HG03565 (cell line): ENCODE measurements at regions not wholly inside any gene's neighbourhood (a gene's known extent, or its start where the extent isn't known, plus 50 kb on each side); places are given as distances from the start of the nearest gene placed in this dataset.
"Not testable (repeated sequence)": the region's sequence is repeated elsewhere in the genome, so short reads cannot be mapped to it uniquely, and the experiment has no call there.

Experiments
- ATAC-seq: cut with Tn5 transposase; IDR thresholded peaks from one replicate; pipeline ENCODE4 v1.9.1; 2021; ENCODE audit warnings: mild to moderate bottlenecking, moderate library complexity; ENCODE audit not compliant: unreplicated experiment

DNA sequence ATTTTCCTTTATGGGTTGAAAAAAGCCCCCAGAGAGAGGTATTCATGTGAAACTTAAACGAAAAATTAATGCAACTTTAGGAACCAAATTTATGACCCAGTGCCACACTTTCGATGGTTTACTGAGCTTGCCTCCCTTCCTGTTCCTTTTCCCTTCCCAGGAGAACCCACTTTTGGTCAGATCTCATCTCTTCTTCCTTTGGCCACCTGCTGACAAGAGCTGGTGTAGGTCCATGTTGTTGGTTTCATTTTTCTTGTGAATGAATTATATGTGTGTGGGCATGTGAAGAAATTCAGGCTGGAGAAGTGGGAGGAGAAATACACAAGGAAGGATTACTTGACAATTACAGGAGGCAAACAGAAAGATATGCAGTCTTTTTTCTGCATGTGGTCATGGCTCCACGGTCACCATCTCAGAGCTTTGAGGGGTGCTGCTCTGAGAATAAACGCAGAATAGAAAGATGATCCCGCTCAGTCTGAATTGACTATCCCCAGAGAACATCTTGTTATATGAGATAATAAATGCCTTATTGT is 111.3 kb upstream of the TCF4 start:
- no peak for ATAC-seq

DNA sequence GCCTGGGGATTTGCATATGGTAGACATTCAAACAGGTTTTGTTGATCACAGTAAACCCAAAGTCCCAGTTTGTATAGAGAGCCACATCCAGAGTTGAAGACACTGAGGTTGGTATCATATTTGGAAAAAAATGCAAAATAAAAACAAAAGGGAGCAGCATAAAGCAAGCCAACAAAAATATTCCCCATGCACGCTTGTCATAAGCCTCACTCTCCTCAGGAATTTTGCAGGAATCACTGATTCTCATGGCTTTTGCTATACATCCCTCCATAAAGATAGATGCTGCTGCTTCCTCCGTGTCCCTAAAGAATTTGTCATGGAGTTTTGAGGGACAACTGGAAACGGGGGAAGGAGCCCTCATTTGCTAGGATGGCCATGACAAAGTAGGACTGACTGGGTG is 108.8 kb upstream of the TCF4 start:
- no peak for ATAC-seq

DNA sequence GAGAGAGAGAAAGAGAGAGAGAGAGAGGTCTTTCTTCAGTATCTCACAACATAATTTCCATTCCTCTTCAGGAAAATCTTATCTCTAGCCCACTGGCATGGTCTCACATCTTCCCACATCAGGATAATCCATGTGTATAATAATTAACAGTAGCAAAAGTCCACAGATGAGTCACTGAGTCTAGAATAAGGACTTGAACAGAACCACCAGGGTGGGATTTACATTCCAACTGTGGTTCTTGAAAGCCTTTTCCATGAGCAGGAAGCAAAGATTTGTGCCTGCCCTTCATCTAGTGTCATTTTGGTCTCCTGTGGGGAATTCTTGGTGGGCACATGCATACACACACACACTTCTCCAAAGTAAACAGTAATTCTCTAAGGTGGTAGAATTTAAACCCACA is 107.1 kb upstream of the TCF4 start:
- ATAC-seq: no peak

DNA sequence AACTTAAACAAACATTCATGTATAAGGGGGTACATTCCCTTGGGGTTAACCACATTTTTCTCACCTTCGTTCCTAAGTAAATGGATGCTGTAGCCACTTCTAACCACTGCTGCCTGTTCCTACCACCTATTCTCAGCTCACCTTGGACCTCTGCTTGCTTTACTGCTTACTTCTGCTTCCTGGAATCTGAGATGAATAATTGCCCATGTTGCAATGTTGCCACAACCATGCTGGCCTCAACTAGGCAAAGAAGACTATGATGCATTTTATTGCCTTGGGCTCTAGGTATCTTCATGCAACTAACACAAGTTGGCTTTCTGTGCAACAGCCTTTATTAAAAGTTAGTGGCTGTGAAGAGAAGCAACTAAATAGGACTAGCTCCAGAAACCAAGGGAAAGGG is 106.3 kb upstream of the TCF4 start:
- ATAC-seq: no peak

DNA sequence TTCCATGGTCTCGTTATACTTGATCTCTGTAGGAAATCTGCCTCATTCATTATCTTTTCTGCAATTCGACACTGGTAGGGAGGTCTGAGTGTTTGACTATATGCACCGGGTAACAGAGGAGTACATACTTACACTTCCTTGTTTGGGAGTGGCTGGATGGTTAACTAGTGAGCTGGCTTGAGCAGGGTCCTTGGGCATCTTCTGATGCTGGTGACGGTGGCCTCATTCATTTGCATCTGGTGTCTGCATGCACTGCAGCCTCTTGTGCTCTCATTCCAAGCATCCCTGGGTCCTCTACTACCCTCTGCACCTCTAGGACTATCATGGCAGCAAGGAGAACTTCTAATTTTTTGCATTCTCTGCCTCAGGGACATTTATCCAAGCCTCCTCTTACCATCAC is 100.0 kb upstream of the TCF4 start:
- ATAC-seq: no peak

GRCh38 chr18:55687106-55687505 is 99.1 kb upstream of the TCF4 start:
- no peak for ATAC-seq

DNA sequence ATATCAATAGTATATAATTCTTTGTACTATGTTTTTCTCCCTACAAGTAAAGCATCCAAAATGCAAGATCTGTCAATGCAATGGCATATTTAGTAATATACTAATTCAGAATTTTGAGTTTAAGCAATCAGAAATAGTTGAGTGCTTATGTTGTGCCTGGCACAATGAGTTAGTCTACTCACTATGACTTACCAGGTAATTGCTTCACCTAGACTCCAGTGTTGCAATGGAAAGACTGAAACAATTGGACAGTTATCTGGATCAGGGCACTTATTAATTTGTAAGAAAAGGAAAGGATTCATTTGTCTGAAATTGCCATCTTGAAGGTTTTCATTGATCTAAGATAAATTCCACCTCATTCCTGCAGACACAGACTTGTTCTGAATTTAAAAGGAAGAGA is 97.6 kb upstream of the TCF4 start:
- no peak for ATAC-seq

DNA sequence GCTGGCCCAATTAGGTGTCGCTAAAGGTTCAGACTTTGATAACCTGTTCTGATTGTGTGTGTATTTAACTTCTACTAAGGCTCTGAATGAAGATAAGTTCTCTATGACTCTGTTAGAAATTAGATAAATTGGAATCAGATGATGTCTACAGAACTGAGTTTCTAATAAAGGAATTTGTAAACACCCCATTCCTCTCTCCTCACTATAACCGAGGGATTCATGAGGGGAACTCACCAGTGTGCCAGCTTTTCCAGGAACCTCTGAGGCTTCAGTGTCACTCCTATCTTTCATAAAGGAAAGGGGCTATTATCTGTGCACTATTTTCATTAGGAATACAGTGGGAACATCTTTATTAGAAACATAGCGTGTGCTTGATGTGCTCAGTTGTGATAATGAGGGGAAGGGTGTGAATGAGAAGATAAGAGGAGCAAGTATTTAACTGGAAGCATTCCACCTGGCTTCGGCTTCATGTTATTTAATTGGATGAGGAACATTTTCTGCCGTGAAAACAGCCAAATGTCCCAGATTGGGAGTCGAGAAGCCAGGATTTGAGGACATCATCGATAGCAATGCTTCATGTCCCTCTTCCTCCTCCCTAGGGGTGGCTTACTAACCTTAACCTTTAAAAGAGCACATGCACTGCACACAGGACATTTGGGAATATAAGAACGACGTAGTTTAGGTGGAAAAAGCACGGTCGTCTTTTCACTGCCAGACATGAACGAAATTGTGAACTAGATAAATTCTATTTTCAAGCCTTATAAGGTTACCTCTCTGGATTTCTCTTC is 84.8 kb upstream of the TCF4 start:
- no peak for ATAC-seq

- no peak for ATAC-seq
Measured at GRCh38 chr18:55665506-55665905, 77.5 kb upstream of the TCF4 start.

GRCh38 chr18:55664758-55665400 is 76.9 kb upstream of the TCF4 start:
- ATAC-seq: not testable (repeated sequence)

GRCh38 chr18:55663891-55664290 is 75.9 kb upstream of the TCF4 start:
- ATAC-seq: no peak

- no peak for ATAC-seq
Measured at GRCh38 chr18:55658598-55658997, 70.6 kb upstream of the TCF4 start.

- ATAC-seq: no peak
Measured at GRCh38 chr18:55657572-55658331, 69.8 kb upstream of the TCF4 start.

DNA sequence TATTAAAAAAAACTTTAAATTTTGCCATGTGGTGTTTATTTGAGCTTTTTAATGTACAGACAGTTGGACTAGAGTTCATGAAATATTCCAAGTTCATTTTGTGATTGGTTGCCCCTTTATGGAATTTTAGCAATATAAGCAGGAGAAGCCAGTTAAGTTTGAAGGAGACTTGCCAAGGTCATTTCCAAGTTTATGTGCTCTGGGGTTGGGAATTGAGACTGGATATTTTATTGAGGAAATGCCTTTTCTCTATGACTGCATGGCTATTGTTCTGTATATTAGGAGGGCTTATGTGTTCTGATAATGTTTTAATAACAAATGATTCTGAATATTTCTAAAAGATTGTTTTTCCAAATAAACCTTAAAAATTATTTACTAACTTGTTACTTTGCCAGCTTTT is 67.0 kb upstream of the TCF4 start:
- ATAC-seq: no peak

DNA sequence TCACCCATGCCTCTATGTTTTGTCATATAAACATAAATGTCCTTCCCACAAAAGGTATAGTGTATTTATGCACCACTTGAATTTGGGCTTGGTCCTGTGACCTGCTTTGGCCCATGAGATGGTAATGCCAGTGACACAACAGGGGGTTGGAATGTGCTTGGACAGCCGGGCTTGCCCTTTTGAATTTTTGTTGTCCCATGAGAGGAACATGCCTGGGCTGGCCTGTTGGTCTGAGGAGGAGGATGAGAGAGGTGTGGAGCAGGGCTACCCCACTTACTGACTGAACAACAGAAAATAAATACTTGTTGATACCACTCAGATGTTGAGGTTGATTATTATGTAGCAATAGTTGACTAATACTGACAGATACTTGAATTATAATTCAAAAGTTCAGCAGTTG is 63.2 kb upstream of the TCF4 start:
- ATAC-seq: no peak

DNA sequence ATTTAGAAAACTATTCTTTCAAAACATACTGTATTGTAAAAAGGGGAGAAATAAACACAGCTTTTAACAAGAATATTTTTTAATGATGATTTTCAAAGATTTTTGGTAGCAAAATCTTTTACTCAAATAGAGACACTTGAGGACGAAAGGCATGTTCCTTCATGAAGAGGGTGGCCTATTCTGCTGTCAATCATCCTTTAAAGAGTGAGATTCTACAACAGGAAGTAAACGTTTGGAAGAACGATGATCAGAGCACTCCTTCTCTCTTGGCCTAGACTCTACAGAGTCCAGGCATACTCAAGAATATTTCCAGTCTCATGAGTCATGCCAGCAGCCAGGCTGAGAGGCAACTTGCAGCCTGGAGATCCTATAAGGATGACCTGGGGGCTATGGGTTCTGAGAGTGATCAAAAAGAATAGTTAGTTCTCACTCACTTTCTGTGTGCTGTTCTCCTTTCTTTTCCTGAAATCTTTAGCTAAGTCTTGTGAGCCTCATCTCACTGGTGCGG is 62.4 kb upstream of the TCF4 start:
- ATAC-seq: no peak

DNA sequence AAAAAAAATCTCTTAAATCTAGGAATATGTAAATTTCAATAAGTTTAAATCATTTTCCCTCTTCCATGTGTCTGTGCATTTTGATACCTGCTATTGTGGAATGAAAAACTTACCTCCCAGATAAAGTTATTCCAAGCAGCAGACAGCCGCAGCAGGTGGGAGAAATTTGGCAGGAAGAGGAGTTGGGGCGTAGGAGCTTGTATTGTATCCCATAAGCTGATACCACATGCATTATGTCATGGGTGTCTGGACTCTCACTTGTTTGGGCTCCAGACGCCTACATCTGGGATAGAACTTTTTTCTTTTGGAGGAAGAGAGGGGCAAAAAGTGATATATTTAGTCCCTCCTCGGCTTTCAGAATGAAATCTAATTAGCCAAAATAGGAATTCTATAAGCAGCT is 59.3 kb upstream of the TCF4 start:
- no peak for ATAC-seq

DNA sequence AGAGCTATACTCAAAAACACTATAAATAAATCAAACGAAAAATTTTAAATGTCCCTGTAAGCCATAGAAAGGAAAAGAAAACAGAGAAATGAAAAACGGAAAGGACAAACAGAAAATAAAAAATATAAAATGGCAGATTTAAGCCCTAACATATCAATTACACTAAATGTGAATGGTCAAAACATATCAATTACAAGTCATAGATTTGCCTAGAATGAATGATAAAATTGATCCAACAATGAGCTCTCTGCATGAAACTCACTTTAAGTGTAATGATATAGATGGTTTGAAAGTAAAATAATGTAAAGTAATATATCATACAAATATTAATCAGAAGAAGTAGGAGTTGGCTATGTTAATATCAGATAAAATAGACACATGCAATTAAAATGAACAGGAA is 54.2 kb upstream of the TCF4 start:
- ATAC-seq: no peak

DNA sequence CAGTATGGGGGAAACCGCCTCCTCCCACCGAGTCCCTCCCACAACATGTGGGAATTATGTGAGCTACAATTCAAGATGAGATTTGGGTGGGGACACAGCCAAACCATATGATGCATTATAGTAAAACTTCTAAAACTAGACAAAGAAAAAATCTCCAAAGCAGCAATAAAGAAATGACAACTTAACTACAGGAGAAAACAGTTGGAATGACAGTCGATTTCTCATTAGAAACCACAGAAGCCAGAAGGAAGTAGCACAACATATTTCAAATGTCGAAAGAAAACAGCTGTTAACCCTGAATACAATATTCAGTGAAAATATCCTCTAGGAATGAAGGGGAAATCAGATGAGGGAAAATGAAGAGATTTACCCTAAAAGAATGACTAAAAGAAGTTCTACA is 53.5 kb upstream of the TCF4 start:
- ATAC-seq: no peak
